Upper lobe of left lung (tissue), 4 donors: ENCODE measurements at regions not wholly inside any gene's neighbourhood (a gene's known extent, or its start where the extent isn't known, plus 50 kb on each side); places are given as distances from the start of the nearest gene placed in this dataset.

Experiments
- POLR2A ChIP-seq, 4 donors: fragments of 450-650 bp; IDR thresholded peaks; one replicate each; pipeline ENCODE4 v1.5.1; 2016 to 2017; ENCODE audit warnings: antibody characterized with exemption in 4 of 4, mild to moderate bottlenecking in 2 of 4
- POLR2AphosphoS5 ChIP-seq, 2 donors: sonication (generic); formaldehyde crosslinking; IDR thresholded peaks; one replicate each; pipeline ENCODE4 v1.5.1; 2017; ENCODE audit warnings: antibody characterized with exemption in 2 of 2
- TF ChIP-seq, protein P1 (sequence below), 6 experiments: fragments of 450-650 bp in 4 of 6; fragments of 200-600 bp in 2 of 6; sonication (generic) in 2 of 6; IDR thresholded peaks; one replicate each; pipeline ENCODE4 v1.5.1; 2016 to 2019; ENCODE audit warnings: antibody characterized with exemption in 6 of 6

DNA sequence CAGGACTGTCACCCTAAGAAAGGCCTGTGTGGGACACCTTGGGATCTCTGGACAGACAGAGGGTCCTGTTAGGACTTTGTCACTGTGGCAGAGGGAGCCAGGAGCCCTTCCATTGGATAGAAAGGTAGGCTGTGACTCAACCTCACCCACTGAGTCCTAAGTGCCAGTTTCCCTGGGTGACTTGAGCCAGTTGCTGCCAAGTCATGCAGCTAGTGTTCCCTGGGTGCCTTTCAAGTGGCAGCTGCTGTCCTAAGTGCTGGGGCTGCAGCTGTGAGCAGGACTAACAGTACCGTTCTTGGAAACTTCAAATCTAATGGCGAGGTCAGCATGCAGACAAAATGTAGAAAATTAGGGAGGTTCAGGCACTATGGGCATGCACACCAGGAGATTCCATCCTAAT, 393.7 kb downstream of the TMEM135 start:
- TF ChIP-seq POLR2A (IDR thresholded peaks at IDR 0.05) (no peak), POLR2AphosphoS5 (IDR thresholded peaks at IDR 0.05) (no peak)
- TF ChIP-seq, protein P1, sequence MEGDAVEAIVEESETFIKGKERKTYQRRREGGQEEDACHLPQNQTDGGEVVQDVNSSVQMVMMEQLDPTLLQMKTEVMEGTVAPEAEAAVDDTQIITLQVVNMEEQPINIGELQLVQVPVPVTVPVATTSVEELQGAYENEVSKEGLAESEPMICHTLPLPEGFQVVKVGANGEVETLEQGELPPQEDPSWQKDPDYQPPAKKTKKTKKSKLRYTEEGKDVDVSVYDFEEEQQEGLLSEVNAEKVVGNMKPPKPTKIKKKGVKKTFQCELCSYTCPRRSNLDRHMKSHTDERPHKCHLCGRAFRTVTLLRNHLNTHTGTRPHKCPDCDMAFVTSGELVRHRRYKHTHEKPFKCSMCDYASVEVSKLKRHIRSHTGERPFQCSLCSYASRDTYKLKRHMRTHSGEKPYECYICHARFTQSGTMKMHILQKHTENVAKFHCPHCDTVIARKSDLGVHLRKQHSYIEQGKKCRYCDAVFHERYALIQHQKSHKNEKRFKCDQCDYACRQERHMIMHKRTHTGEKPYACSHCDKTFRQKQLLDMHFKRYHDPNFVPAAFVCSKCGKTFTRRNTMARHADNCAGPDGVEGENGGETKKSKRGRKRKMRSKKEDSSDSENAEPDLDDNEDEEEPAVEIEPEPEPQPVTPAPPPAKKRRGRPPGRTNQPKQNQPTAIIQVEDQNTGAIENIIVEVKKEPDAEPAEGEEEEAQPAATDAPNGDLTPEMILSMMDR (IDR thresholded peaks at IDR 0.05), result no peak
